ENCODE measurements at regions not wholly inside any gene's neighbourhood (a gene's known extent, or its start where the extent isn't known, plus 50 kb on each side); places are given as distances from the start of the nearest gene placed in this dataset.
"Not testable (repeated sequence)": the region's sequence is repeated elsewhere in the genome, so short reads cannot be mapped to it uniquely, and the experiment has no call there.

DNA sequence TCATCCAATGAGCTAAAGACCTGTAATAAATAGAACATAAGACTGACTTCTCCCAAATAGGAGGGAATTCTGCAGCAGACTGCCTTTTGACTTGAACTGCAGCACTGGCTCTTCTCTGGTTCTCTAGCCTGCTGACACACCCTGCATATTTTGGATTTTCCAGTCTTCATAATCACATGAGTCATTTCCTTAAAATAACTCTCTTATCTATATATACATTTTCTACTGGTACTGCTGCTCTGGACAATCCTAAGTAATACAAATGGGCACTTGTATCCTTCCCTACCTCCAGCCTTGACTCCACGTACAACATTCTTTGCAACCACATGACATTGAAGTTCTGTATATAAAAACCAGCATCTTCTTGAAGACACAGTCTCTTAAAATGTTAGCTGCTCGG, 429.4 kb upstream of the TMPRSS15 start:
- DNase-seq, result no peak

DNA sequence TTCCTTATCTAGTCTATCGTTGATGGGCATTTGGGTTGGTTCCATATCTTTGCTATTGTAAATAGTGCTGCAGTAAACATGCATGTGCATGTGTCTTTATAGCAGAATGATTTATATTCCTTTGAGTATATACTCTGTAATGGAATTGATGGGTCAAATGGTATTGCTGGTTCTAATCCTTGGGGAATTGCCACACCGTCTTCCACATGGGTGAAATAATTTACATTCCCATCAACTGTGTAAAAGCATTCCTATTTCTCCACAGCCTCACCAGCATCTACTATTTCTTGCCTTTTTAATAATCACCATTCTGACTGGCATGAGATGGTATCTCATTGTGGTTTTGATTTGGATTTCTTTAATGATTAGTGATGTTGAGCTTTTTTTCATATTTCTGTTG, 430.5 kb upstream of the TMPRSS15 start:
- not testable (repeated sequence) for DNase-seq

DNA sequence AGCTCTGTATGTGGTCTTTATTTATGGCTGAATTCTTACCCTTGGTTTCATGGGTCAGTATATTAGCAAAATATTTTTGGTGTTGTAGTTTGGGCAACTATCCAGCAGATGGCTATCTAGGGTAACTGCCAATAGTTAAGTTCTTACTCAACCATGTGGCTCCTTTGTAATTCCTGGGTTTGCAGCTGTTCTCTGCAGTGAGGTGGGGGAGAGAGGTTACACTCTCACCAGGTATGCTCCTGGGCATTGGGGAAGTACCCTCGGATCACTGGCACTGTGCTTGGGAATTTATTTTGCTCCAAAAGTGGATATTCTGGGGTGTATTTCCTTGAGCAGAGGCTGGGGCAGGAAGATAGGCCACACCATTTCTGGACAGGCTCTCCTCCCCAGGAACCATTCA, 436.7 kb upstream of the TMPRSS15 start:
- no peak for DNase-seq

DNA sequence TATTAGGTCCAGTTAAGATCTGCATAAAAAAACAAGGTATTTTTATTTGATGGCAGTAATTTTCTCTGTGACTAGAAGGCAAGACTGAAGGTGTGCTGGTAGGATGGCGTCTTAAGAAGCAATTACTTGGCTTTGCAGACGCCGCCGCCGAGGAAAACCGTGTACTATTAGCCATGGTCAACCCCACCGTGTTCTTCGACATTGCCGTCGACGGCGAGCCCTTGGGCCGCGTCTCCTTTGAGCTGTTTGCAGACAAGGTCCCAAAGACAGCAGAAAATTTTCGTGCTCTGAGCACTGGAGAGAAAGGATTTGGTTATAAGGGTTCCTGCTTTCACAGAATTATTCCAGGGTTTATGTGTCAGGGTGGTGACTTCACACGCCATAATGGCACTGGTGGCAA, 454.0 kb upstream of the TMPRSS15 start:
- DNase-seq, result not testable (repeated sequence)

DNA sequence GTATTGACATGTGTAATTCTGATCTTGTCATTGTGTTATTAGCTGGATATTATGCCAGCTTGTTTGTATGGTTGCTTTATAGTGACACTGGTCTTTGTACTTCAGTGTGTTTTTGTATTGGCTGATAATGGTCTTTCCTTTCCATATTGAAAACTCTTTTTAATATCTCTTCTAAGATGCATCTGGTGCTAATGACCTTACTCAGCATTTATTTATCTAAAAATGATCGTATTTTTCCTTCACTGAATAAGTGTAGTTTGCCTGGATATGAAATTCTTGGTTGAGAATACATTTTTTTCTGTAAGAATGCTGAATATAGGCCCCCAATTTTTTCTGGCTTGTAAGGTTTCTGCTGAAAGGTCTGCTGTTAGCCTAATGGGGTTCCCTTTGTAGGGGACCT, 465.5 kb upstream of the TMPRSS15 start:
- DNase-seq, result no peak

DNA sequence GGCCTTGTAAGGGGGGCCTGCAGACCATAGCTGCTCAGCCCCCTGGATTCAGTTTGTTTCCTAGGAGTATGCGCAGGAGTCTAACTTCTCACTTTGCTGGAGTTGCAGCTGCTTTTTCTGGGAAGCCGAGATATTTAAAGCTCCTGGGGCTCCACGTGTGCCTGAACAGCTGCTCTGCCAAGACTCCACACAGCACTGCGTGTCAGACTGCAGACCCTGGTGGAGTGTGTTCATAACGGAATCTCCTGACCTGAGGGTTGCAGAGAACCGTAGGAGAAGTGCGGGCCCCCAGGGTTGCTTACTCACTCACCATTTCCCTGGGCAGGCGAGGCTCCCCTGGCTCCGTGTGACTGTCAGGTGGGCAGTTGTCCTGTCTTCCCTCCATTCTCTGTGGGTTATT, 474.3 kb upstream of the TMPRSS15 start:
- DNase-seq, result no peak

DNA sequence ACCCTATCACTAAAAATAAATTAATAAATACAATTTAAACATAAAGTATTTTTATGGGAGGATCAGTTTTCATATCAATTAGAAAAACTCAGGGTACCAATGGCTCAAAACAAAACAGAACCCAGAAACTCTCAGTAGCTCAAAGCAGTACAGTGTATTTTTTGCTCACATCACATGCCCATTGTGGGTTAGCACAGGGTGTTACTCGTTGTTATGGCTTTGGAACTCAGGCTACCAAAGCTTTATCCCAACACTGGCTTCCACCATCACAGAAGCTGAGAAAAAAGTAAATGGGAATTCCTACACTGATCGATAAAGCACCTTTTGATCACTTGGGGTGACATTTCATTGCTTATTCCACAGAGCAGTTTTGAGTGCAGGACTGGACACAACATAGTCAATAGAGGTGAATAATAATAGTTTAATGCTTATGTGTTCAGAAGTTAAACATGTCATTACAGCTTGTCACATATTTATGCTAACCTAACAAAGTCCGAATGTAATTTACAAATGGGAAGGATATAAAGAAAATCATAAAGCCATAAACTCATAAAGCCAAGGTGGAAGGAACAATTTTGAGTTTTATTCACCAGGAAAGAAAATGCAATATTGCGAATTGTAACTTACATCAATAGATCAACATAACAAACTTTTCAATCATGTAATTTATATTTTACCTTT, 484.5 kb upstream of the TMPRSS15 start:
- DNase-seq, result no peak

DNA sequence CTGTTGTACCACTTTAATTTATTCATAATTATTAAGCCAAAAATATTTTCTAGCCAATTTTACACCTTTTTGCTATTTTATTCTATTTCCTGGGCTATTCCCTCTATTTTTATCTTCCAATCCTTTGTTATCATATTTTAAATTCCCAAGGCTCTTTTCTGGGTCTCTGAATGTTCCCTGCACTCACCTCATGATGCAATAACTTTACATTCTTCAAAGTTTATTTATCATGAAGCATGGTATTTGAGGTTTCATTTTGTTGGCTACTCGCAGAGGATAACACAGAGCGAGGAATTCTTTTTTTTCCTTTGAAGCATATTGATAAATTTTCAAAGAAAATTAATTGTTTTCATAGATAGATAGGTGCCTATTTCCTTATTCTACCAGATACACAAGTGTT, 489.8 kb upstream of the TMPRSS15 start:
- no peak for DNase-seq

DNA sequence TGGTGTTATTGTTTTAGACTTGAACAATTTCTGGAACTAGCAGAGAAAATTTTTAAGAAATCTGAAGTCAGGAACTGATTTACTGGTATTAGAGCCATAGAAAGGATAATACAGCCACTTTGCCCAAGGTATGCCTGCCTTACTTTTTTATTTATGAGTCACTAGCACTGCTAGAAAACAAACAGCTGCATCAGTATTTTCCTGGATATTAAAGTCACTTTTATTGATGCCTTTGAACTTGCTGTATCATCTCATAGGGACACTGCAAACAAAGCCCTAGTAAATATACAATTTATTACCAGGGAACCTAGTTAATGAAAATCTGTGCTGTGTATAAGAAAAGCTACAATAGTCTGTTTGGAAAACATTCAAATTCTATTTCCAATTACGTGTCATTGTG, 490.8 kb upstream of the TMPRSS15 start:
- no peak for DNase-seq

DNA sequence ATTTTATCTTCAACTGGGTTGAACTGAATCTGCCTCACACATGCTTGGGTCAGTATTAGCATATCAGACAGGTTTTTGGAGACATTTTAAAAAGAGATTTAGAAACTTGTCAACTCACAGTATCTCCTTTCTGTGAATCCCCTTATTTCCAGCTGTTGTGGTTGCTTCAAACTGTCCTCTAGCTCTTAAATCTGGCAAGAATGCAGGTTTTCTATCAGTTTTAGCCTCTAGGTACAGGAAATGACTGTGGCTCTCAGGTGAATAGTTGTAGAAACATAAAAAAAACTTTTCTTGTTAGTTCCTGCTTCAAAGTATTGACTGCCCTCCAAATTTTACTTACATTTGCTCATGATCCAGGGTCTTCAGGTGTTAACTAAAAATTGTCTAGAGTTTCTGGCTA, 495.7 kb upstream of the TMPRSS15 start:
- DNase-seq, result no peak

DNA sequence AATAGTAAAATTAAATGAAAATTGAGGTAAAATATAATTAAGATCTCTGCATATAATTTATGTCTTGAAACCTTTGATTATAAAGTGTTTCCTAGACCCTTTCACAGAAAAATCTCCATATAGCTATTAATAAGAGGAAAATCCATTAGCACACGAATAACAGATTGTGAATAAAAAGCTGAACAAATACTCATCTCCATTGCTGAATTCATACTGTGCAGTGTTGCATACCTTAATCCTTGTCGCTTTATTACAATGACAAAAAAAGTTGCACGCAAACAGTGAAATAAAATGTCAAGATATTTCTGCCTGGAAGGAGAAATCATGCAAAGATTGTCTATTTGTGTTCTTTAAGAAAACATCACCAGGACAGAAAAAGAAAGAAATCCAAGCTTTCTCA, 499.1 kb upstream of the TMPRSS15 start:
- DNase-seq, result no peak

DNA sequence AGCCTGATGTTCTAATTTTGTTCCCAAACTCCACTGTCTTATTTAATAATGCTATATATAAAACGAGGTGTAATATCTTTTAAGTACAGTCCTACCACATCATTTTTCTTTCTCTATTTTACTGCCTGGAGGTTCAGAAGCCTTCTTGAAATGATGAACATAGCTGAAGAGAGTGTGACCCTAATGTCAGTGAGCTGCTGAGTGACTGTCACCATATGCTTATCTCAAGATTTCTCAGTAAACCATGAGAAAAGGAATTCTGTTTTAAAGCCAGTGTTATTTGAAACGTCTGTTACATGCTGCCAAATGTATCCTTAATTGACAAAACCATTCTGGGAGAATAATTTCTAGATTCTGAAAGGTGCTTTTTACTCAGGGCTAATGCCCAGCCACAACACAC, 503.5 kb upstream of the TMPRSS15 start:
- no peak for DNase-seq

DNA sequence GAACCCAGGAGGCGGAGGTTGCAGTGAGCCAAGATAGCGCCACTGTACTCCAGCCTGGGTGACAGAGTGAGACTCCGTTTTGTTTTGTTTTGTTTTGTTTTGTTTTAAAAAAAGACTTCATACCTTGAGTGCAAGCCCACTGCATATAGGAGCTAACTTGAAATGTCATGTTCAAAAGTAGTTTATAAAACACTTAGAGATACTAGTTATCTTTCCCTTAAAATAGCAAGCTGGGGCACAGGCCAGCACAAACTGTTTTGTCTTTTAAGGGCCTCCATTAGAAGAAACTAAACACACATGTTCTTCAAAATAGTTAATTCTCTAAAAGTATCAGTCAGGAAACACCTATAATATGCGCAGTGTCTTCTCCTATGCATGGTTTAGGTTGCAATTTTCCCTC, 505.1 kb upstream of the TMPRSS15 start:
- DNase-seq, result no peak

DNA sequence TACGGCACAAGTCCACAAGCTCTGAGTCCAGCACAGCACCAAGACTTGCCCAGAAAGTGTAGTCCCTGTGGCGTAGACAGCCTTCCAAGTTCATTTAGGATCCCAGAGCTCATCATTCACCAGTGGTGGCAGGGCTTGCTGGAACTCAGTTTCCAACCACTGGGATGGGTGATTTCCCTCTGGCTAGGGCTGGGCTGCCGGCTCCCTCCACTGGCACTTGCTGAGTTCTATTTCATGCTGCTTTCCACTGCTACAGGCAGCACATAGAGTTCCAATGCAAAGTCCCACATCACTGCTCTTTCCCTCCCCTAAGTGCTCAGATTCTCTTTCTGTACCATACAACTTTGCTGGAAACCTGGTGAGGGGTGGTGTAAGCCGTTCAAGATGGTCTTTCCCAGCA, 510.3 kb upstream of the TMPRSS15 start:
- DNase-seq, result no peak

DNA sequence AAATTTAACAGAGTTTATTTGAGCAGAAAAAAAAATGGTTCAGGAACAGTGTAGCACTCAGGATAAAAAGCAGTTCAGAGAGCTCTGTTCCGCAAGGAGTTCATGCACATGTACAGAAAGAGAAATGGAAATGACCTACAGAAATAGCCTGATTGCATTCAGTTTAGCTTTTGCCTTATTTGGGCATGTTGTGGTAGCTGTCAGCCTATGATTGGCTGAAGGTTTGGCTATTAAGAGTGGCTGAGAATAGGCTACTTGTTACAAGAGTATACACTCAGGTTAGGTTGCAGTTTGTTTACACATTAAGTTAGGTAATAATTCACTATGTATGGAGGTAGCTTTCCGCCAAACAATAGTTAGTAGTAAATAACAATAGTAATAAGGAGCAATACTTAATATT, 511.0 kb upstream of the TMPRSS15 start:
- DNase-seq, result no peak

DNA sequence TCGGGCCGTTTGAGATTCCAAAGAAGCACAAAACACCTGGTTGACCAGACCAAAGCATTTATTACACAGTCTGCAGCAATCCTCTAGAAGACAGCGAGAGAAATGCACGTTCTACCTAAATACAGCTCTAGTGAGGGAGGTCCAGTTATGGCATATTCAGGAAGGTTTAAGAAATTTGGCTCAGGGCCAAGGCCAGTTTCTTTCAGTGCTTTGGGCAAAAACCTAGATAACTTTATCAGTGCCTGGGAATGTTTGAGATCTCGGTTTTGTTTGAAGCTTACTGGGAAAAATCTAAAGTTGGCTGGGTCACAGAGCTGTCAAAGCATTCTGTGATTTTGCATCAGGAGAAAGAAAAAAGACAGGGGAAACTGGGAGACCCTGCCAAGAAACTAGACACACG, 514.0 kb upstream of the TMPRSS15 start:
- DNase-seq, result no peak

DNA sequence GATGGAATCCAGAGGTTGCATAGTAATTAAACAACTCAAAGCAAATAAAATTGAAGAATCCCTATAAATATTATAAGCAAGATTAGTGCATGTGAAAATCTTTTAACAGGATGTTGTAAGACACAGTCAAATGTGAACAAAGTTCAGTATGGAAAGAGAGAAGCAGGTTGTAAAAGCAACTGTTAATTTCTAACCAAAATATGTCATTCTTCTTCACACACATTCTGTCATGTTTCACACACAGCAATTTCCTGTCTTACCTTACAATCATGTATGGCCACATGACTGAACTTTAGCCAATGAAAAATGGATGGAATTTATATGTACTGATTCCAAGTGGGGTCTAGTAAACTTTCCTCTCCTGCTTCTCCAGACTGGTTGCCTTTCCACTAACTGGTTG, 527.7 kb upstream of the TMPRSS15 start:
- no peak for DNase-seq

DNA sequence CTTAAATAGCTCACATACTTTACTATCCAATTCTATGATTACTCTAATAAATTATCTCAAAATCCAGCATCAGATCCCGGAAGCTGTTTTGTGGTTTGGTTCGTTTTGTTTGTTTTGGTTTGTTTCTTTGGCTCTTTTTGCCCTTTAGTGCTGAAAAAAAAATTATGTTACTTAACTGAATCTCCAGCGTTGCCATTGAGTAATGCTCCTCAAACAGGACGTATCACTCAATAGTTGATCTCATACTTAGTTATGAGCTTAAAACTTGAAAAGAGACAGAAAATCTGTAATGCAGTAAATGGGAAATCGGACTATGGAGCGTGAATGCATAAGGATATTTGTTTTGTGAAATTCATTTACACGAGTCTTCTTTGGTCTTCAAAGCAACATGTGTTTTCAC, 533.8 kb upstream of the TMPRSS15 start:
- no peak for DNase-seq

DNA sequence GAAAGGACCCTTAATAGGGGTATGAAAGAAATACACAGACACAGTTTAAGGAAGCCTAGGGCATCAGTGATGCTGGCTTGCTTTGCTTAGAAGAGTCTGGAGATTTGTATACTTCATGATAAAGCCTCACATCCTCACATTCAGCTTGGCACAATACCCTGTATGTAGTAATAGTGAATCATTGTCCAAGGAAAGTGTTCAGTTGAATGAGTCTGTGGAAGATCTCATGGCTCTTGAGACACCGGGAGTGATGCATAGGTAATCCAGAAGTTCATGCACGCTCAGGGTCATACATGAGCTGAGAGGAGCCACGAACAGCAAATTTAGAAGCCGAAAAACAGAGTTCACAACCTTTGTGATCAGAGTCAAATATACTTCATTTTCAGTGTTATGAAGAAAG, 537.2 kb upstream of the TMPRSS15 start:
- DNase-seq, result no peak

DNA sequence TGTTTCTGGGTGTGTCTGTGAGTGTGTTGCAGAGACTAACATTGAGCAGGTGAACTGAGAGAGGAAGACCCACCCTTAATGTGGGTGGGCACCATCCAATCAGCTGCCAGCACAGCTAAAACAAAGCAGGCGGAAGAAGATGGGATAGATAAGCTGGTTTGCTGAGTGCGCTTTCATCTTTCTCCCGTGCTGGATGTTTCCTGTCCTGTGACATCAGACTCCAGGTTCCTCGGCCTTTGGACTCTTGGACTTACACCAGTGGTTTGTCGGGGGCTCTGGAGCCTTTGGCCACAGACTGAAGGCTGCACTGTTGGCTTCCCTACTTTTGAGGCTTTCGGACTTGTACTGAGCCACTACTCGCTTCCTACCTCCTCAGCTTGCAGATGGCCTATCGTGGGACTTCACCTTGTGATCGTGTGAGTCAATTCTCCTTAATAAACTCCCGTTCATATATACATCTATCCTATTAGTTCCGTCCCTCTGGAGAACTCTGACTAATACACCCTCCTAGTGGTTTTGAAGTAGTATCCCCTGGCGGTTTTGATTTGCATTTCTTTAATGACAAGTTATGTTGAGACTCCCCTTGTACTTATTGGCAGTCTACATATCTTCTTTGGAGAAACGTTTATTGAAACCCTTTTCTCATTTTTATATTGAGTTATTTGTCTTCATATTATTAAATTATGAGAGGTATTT, 546.6 kb upstream of the TMPRSS15 start:
- DNase-seq, result no peak

DNA sequence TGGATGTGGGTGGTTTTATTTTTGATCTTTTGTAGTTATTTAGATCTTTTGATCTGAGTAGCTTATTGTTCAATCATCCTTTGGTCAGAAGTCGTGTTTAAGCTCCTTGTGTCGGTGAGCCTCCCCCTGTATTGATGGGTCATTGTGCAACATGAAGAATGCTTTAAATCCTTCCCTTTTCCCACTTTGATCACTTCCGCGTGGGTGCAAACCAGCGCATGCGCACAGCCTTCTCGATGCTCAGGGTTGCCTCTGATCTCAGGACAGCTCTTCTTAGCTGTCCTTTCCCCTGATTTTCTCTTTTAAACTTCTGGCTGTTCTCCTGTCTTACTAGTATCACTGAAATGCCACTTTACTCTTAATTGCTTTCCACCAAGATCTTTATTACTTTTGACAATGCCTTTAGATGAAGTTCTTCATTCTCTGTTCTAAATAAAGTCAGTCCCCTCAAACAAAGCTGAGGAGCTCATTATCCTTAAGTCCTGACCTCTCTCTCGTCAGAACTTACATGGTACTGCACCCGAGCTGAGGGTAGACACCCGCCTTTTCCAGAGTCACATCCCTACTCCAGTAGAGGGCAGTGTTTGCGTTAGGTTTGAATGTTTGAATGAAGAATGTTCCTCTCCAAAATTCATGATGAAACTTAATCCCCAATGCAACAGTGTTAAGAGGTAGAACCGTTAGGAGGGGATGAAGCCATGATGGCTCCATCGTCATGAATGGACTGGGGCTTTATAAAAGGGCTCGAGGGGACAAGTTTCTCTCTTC, 547.9 kb upstream of the TMPRSS15 start:
- DNase-seq, result peak; percentile 13

DNA sequence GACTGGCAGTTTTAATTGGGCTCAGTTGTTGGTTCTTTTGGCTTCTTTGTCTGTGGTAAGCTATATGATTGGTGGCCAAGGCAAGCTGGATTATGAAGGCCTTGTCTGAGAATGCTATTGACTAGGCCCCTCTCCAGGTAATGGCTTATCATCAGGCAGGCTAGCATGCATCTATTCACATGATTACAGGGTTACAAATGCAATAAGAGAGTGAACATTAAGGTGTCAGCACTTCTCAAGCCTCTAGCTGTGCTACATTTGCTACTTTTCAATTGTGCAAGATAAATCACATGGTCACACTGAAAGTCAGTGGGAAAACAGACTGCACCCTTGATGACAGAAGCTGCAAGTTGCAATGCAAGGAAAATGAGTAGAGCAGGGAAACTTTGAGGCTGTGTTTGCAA, 550.9 kb upstream of the TMPRSS15 start:
- no peak for DNase-seq

DNA sequence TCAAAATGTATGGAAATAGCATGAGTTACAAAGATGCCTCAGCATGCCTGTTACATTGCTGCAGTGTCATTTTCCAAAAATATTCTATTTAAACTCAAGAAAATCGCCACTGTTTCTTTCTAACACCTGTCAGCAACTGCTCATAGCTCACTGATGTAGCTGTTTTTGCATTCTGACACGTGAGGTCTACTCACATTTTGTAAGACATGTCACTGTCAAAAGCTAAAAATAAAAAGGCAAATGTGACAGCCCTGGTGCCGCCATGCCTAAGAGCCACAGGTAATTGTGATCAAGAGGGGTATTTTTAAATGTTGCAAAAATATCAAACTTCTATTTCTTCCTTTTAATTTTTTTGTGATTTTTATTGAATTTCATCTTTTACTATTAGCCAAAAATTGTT, 556.2 kb upstream of the TMPRSS15 start:
- DNase-seq, result no peak

DNA sequence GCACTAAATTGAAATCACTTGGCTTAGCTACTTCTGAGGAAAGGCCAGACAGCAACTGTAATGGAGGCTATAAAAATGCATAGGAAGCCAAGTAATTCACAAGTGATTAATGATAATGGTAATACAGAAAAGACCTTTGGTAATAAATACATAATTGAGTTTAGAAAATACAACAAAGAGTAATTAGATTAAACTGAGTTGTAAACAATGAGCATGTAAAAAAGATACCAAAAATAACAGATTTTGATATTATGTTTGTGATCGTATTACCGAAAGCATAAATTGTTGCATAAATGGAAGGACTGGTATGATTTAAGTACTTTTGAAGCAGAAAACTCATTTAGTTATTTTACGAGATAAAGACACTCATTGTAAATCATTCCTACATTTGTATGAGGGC, 556.7 kb upstream of the TMPRSS15 start:
- DNase-seq, result no peak
